Heart right ventricle (tissue), 16 donors: ENCODE measurements at regions not wholly inside any gene's neighbourhood (a gene's known extent, or its start where the extent isn't known, plus 50 kb on each side); places are given as distances from the start of the nearest gene placed in this dataset.

Experiments used
- ATAC-seq, 8 donors: fragments of 200-7000 bp; cut with Tn5 transposase; one replicate each; pipeline ENCODE4 v1.9.1; 2020; ENCODE audit warnings: mild to moderate bottlenecking in 8 of 8, moderate library complexity in 8 of 8, moderate number of reproducible peaks in 1 of 8
- DNase-seq, 2 donors: peaks; one replicate each; pipeline ENCODE4 v3.0.0-alpha.2; 2020
- H3K27ac ChIP-seq, 10 donors: fragments of 200-600 bp; sonication (generic) in 2 of 10; one replicate each; pipeline versions ENCODE4 v1.5.0 to v1.8.0; 2020 to 2022; ENCODE audit warnings: mild to moderate bottlenecking in 3 of 10
- H3K27me3 ChIP-seq, 7 donors: fragments of 200-600 bp; one replicate each; pipeline ENCODE4 v1.8.0; 2021 to 2022; ENCODE audit warnings: mild to moderate bottlenecking in 2 of 7
- H3K36me3 ChIP-seq, 9 donors: fragments of 200-600 bp; sonication (generic) in 1 of 9; one replicate each; pipeline versions ENCODE4 v1.5.0 to v1.8.0; 2020 to 2022; ENCODE audit warnings: mild to moderate bottlenecking in 2 of 9
- H3K4me1 ChIP-seq, 9 donors: fragments of 200-600 bp; sonication (generic) in 1 of 9; one replicate each; pipeline versions ENCODE4 v1.5.0 to v1.8.0; 2020 to 2022; ENCODE audit warnings: mild to moderate bottlenecking in 4 of 9
- H3K4me3 ChIP-seq, 10 donors: fragments of 200-600 bp; sonication (generic) in 2 of 10; one replicate each; pipeline versions ENCODE4 v1.5.0 to v1.8.0; 2020 to 2022; ENCODE audit warnings: mild to moderate bottlenecking in 7 of 10, moderate library complexity in 2 of 10
- H3K9me3 ChIP-seq, 11 donors: fragments of 200-600 bp in 10 of 11; sonication (generic) in 2 of 11; one replicate each; pipeline versions ENCODE4 v1.5.0 to v1.8.0; 2013 to 2022; ENCODE audit warnings: mild to moderate bottlenecking in 2 of 11, control low read depth in 1 of 11, moderate library complexity in 1 of 11
- CTCF ChIP-seq, 9 donors: fragments of 200-600 bp; sonication (generic) in 2 of 9; IDR thresholded peaks; one replicate each; pipeline versions ENCODE4 v1.5.0 to v1.8.0; 2021 to 2022; ENCODE audit warnings: antibody characterized with exemption in 9 of 9, mild to moderate bottlenecking in 5 of 9, moderate library complexity in 1 of 9
- WGBS, 2 donors: extraction: QIAGEN DNeasy Blood & Tissue Kit; methylation state at CpG; one replicate each; pipeline ENCODE4 v1.1.7; 2013; ENCODE audit warnings: inconsistent platforms in 1 of 2; 5-methylcytosine and 5-hydroxymethylcytosine counted together
- intact Hi-C, 10 donors: fragments of 100-400 bp; cut with DNase I; formaldehyde crosslinking; loops; one replicate each; pipeline versions ENCODE4 v1.11.1 to v1.14.2; 2022
- donor health status: Arrhythmogenic right ventricular cardiomyopathy.
- donor health status: ischemic (EF 13 %, LVEDD 7.1; RV severe dilation, severe dysfunction).
- donor health status: healthy with polysubstance abuse.
- donor health status: DM: no; HTN: yes; CAD: no.
- donor health status: DM: no; HTN: no; CAD: no.
- donor health status: ischemic (EF 25% LVEDD 6.9; RV normal size, moderate dysfunction).
- donor health status: ischemic (EF 25% LVEDD 5.7; RV mildly dilated, moderate dysfunction).
- donor health status: healthy.
- donor health status: DM: yes; HTN: yes; CAD: no.
- donor health status: Ischemic cardiomyopathy.
- donor health status: ischemic (EF 35%, LVEDD 5.7; RV mildly dilated, moderate dysfunction).
- donor health status: nonischemic (EF 11% LVEDD 7.7; RV severe dilation, severe dysfunction).
- donor health status: DM: yes; HTN: yes; CAD: no.
- donor health status: PGD.
- donor health status: ischemic (EF 29% LVEDD 5.4; RV normal size, mild dysfunction).
- donor health status: nonischemic (EF 23%, LVEDD 6.1; RV moderate dilation, normal function).

GRCh38 chr22:49179175-49179574 is 648.5 kb downstream of the BRD1 start:
- DNase-seq (no peak), ATAC-seq (no peak)
- H3K27me3 ChIP-seq: peaks cover 0 to 22% (median 7%) of the 10 kb centered on the region in 7 donors
- no peak overlapping the region for H3K27ac ChIP-seq
- H3K9me3 ChIP-seq: no peaks in the 10 kb centered on the region
- intact Hi-C loops: no loop called here
- TF ChIP-seq CTCF (IDR thresholded peaks at IDR 0.05): no peak
- WGBS, 2 donors: 87 to 90% methylated on average over 18 of the region's 18 CpGs
- no peak overlapping the region for H3K4me3 ChIP-seq
- H3K4me1 ChIP-seq: no peaks in the 10 kb centered on the region
- no peaks in the 10 kb centered on the region for H3K36me3 ChIP-seq

DNA sequence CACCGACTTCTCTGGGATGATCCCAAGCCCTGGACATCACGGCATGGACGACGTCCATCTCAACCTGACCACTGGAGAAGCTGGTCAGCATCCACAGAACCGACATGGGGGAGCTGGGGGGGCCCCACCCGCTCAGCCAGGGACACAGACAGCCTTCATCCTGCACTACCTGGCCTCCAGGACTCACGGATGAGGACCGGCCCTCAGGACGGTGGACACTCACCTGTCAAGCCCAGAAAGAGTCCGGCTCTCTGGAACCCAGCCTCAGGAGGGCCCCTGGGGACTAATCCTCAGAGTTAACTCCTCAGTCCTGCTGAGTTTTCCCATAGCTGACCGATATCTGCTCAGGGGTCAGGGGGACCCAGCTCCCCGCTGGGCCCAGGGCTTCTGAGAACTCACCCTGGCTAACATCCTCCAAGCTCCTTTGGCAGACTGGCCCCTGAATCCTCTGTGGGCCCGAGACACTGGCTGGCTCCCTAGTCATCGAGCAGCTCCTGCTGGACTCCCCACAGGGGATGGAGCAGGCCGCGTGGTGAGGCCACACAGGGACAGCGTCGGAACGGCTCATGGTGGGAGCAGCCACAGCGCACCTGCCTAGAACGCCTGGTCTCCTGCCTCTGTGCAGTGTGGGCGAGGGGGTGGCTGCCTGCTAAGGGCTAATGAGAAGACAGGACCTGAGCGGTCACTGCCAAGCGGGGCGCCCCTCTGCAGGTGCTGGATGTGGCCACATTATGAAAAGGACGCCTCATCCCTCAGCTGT is 649.2 kb downstream of the BRD1 start:
- intact Hi-C loops: no loop called here
- Histone ChIP-seq H3K4me3 (no peak overlapping the region), H3K27ac (no peak overlapping the region), H3K27me3 (peaks cover 0 to 14% (median 7%) of the 10 kb centered on the region in 7 donors), H3K9me3 (no peaks in the 10 kb centered on the region), H3K4me1 (no peaks in the 10 kb centered on the region), H3K36me3 (no peaks in the 10 kb centered on the region)
- 78 to 79% methylated on average over 26 of the region's 26 CpGs for WGBS, 2 donors
- DNase-seq: no peak
- ATAC-seq: no peak
- no peak for TF ChIP-seq CTCF (IDR thresholded peaks at IDR 0.05)

GRCh38 chr22:49177666-49178065 is 650.0 kb downstream of the BRD1 start:
- WGBS, 2 donors: 72 to 77% methylated on average over 12 of the region's 12 CpGs

GRCh38 chr22:49176956-49177355 is 650.7 kb downstream of the BRD1 start:
- Histone ChIP-seq H3K9me3 (peaks cover 0 to 2% (median 0%) of the 10 kb centered on the region in 11 donors), H3K4me3 (no peak overlapping the region), H3K27ac (no peak overlapping the region), H3K4me1 (no peaks in the 10 kb centered on the region), H3K36me3 (no peaks in the 10 kb centered on the region), H3K27me3 (peaks cover 0 to 9% (median 0%) of the 10 kb centered on the region in 7 donors)
- intact Hi-C loops: no loop called here
- DNase-seq (no peak), ATAC-seq (no peak)
- 80 to 86% methylated on average over 6 of the region's 6 CpGs for WGBS, 2 donors
- TF ChIP-seq CTCF (IDR thresholded peaks at IDR 0.05): no peak

More at GRCh38 chr22:49177666-49178065, 650.0 kb downstream of the BRD1 start:
- Histone ChIP-seq H3K36me3 (no peaks in the 10 kb centered on the region), H3K4me3 (no peak overlapping the region), H3K4me1 (no peaks in the 10 kb centered on the region), H3K27ac (no peak overlapping the region), H3K9me3 (no peaks in the 10 kb centered on the region), H3K27me3 (peaks cover 0 to 9% (median 4%) of the 10 kb centered on the region in 7 donors)
- no peak for TF ChIP-seq CTCF (IDR thresholded peaks at IDR 0.05)
- intact Hi-C loops: no loop called here
- ATAC-seq (no peak), DNase-seq (no peak)
